ENCODE measurements at regions not wholly inside any gene's neighbourhood (a gene's known extent, or its start where the extent isn't known, plus 50 kb on each side); places are given as distances from the start of the nearest gene placed in this dataset.

GRCh38 chr1:4602462-4603294 is 51.7 kb upstream of the AJAP1 start:
- H3K4me3 ChIP-seq (ENCODE audit: low read depth, low read length), result no peak overlapping the region
- no peak for TF ChIP-seq CTCF (conservative IDR thresholded peaks at IDR 0.05; ENCODE audit: low read depth, low read length)
- no peak for DNase-seq (ENCODE audit: low read depth)

- DNase-seq (ENCODE audit: low read depth), result no peak
- no peak for TF ChIP-seq CTCF (conservative IDR thresholded peaks at IDR 0.05; ENCODE audit: low read depth, low read length)
Observed at GRCh38 chr1:4603295-4604110, 50.9 kb upstream of the AJAP1 start.

More at GRCh38 chr1:4603295-4604110, 50.9 kb upstream of the AJAP1 start:
- H3K4me3 ChIP-seq (ENCODE audit: low read depth, low read length), result no peak overlapping the region

Measured in choroid plexus epithelial cell (primary cell).